Superior temporal gyrus (tissue), 1 donor: ENCODE measurements at regions not wholly inside any gene's neighbourhood (a gene's known extent, or its start where the extent isn't known, plus 50 kb on each side); places are given as distances from the start of the nearest gene placed in this dataset.
A peak's percentile ranks its signal among the peaks of the same experiment; 100 is the strongest.
"Not testable (repeated sequence)": the region's sequence is repeated elsewhere in the genome, so short reads cannot be mapped to it uniquely, and the experiment has no call there.

Source experiments
- DNase-seq: peaks from one replicate; pipeline ENCODE4 v3.0.0-alpha.2; 2016; ENCODE audit errors: extremely low spot score

- no peak for DNase-seq
Observed at GRCh38 chr10:7069706-7070105, 341.1 kb downstream of the SFMBT2 start.

GRCh38 chr10:7056216-7056615, 354.6 kb downstream of the SFMBT2 start:
- peak; percentile 57 for DNase-seq

DNA sequence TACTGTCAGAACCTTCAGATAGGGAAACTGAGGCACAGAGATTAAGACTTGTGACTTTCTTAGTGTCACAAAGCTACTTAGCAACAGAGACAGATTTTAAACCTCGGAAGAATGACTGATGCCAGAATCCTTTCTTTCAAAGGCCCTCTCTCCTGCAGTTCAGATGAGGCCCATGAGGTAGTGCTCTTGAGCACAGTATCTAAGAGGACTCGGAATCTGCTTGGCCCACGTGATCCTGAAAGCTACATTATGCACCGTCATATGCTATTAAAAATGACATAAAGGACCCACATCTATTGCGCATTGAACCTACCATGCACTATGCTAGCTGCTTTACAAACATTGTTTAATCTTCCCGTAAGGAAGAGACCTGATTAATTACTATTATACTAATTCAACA, 355.9 kb downstream of the SFMBT2 start:
- DNase-seq, result peak; percentile 31

- DNase-seq, result no peak
Observed at GRCh38 chr10:7053195-7053594, 357.6 kb downstream of the SFMBT2 start.

DNA sequence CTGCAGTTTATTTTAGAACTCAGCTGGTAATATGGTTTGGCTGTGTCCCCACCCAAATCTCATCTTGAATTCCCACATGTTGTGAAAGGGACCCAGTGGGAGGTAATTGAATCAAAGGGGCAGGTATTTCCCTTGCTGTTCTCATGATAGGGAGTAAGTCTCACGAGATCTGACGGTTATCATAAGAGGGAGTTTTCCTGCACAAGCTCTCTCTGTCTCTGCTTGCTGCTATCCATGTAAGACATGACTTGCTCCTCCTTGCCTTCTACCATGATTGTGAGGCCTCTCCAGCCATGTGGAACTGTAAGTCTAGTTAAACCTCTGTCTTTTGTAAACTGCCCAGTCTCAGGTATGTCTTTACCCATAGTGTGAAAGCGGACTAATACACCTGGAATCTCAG, 360.8 kb downstream of the SFMBT2 start:
- DNase-seq, result not testable (repeated sequence)

DNA sequence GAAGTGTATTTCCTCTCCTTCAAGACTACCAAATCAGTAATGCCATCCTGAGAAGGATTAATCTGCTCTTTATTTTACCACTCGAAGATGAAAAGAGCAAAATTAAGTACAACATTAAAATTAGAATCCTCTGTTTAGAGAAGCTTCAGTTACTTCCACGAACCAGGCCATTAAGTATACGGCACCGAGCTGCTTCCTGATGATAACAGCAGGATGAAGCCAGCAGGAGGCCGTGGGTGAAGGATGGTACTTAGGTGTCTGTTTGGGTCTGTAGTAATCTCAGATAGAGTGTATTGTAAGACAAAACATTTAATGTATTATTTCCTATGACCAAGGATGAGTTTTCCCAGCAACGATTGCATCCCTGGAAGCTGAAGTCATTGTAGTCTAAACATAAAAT, 362.8 kb downstream of the SFMBT2 start:
- no peak for DNase-seq

- no peak for DNase-seq
Observed at GRCh38 chr10:7046615-7047014, 364.2 kb downstream of the SFMBT2 start.

DNA sequence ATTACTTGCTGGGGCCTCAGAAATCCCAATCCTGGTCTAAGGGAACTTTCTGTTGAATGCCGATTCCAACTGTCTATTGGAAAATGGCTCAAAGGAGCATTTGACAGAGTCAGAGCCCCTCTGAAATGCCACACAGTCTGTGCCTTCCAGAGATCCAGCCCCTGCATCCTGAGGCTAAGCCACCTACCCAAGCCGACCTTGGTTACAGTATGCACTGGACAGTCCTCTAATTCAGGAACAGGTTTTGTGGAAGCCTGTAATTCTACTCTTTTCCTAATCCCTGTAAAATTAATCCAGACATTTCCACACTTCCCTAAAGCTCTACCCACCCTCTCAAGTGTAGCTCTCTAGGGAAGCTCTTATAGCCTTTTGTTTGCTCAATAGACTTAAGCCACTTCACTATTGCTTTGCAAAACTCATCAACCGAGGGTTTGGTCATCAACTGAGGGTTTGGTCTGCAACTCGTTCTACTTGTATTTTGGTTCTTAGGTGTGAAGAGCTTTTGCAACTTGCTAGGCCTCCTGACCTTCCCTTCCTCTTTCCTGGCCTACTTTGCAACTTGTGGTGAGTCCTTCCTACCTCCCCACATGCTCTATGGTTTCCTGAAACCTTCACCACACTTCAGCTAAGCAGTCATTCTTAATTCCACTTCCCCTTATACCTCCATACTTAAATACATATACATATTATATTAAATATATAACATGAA, 364.8 kb downstream of the SFMBT2 start:
- DNase-seq, result no peak

- no peak for DNase-seq
Observed at GRCh38 chr10:7043055-7043653, 367.7 kb downstream of the SFMBT2 start.

- DNase-seq, result no peak
Observed at GRCh38 chr10:7042419-7043054, 368.3 kb downstream of the SFMBT2 start.

DNA sequence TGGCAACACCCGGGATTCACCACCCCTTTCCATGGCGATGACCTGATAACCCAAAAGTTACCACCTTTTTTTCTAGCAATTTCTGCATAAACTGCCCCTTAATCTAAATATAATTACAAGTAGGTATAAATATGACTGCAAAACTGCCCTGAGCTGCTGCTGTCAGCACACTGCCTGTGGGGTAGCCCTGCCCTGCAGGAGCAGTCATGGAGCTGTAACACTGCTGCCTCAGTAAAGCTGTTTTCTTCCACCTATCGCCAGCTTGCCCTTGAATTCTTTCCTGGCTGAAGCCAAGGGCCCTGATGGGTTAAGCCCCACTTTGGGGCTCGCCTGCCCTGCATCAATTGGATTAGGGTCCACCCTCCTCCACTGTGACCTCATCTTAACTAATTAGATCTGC, 368.8 kb downstream of the SFMBT2 start:
- no peak for DNase-seq

- no peak for DNase-seq
Observed at GRCh38 chr10:7040681-7041080, 370.2 kb downstream of the SFMBT2 start.

DNA sequence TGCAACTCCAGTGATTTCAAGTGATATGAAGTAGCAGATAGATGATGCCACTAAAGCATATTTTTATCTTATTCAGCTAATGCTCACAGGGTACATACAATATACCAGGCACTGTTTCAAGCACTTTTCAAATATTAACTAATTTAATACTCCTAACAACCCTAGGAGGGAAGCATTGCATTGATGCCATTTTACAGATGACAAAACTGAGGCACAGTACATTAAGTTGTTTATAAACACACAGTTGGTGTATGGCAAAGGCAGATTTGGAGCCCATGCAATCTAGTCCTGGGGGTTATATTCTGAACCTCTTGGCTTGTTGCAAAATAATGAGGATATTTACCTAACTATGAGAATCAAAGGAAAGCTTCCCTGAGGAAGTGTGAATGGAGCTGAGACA, 371.0 kb downstream of the SFMBT2 start:
- DNase-seq, result no peak

DNA sequence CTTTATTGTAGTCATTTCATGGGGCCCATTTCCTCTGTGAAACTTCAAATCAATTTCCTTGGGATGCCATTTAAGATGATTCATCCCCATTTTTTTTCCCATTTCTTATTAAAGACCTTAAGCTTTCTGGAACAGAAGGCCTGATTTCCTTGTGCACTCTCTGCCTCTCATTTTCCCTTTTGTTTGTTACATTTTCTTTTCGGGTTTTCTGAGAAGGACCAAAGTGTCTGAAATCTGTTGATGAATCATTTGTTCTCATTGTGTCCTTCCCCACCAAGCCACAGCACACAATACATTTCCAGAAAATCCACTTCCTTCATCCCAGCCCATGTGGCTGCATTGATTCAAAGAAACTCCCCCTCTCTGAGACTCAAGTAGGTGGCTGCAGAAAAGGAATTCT, 372.4 kb downstream of the SFMBT2 start:
- no peak for DNase-seq

DNA sequence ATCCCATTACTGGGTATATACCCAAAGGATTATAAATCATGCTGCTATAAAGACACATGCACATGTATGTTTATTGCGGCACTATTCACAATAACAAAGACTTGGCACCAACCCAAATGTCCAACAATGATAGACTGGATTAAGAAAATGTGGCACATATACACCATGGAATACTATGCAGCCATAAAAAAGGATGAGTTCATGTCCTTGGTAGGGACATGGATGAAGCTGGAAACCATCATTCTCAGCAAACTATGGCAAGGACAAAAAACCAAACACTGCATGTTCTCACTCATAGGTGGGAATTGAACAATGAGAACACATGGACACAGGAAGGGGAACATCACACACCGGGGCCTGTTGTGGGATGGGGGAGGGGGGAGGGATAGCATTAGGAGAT, 373.4 kb downstream of the SFMBT2 start:
- not testable (repeated sequence) for DNase-seq

DNA sequence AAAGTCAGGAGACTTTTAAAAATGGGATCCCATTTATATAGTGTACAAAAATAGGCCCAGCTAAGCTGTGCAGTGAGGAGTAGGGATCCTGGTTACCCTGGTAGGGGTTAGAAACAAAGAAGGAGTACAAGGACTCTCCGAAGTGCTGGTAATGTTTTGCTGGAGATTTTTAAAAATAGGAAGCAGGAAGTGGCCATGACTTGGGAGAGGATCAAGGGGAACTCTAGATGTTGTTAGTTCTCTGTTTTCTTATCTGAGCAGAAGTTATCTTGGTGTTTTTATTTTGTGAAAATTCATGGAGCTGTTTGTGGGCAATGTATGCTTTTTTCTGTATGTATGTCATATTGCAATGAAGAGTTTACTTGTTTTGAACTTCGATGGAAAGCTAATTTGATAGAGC, 373.9 kb downstream of the SFMBT2 start:
- DNase-seq, result no peak

DNA sequence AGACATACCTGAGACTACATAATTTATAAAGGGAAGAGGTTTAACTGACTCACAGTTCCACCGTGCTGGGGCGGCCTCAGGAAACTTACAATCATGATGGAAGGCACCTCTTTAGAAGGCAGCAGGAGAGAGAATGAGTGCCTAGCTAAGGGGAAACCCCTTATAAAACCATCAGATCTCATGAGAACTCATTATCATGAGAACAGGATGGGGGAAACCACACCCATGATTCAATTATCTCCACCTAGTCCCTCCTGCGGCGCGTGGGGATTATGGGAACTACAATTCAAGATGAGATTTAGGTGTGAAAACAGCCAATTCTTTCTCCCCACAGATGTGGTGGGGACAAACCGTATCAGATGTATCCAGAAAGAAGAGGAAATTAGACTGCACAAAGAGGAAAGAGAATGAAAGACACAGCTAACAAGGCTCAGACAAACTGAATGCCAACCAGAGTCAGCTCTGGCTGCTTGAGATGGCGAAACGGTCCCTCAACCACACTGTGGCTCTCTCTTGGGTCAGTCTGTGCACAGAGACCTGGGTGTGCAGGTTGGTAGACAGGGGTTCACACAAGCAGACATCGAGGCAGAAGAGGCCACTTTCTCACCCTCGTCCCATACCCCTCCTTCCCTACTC, 375.6 kb downstream of the SFMBT2 start:
- DNase-seq, result no peak

DNA sequence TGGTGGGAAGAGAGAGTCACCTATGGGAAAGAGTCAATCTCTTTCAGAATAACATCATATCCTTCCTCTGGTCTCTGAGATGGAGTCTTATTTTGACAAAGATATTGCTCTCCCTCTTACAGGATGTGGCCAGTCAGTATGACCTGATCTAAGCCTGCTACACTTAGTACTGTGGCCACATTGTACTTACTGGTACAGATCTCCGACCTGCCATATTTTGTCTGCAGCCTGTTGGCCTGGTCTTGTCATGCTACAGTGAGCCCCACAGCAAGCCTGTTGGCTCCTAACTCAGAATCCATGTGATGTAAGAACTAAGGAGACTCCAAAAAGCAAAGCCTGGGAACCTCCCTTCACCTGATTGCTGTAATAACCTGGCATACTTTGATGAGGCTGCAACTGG, 377.8 kb downstream of the SFMBT2 start:
- no peak for DNase-seq

DNA sequence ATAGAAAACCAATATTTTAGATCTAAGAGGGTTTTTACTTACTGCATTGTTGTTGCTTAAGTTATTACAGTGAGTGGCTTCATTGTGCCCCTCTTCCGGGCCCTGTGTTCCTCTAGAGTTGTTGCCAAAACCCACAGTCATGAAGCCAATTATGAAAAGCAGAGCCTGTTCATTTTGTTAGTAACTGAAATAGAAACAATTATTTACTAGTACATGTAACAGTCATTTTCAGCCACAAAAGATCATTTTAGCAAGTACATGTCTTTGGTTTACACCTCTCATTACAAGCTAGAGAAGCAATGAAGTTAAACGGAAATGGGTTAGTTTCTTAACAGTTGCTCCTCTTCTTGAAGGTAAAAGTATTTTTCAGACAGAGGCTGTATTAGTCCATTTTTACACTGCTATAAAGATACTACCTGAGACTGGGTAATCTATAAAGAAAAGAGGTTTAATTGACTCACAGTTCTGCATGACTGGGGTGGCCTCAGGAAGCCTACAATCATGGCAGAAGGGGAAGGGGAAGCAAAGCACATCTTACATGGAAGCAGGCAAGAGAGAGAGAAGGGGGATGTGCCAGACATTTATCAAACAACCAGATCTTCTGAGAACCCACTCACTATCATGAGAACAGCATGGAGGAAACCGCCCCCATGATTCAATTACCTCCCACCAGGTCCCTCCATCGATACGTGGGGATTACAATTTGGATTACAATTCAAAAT, 380.5 kb downstream of the SFMBT2 start:
- DNase-seq, result no peak

DNA sequence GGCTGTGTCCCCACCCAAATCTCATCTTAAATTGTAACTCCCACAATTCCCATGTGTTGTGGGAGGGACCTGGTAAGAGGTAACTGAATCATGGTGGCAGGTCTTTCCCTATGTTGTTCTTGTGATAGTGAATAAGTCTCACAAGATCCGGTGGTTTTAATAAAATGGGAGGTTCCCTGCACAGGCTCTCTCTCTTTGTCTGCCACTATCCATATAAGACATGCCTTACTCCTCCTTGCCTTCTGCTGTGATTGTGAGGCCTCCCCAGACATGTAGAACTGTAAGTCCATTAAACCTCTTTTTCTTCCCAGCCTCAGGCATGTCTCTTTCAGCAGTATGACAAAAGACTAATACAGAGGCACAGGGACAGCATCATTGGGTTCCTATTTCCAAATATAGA, 381.2 kb downstream of the SFMBT2 start:
- no peak for DNase-seq

DNA sequence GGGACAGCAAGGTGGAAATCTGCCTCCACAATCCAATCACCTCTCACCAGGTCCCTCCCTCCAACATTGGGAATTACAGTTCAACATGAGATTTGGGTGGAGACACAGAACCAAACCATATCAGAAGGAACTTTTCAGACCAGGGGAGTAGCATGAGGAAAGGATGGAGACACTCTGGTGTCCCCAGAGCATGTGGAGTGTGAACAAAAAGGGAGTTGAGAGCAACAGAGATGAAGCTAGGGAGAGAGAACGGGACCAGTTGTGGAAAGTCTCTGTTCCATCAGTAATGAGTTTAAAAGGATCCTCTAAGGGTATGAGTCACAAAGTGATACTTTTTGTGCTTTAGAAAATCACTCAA, 382.0 kb downstream of the SFMBT2 start:
- no peak for DNase-seq
